Vagina (tissue), 2 donors: ENCODE measurements at regions not wholly inside any gene's neighbourhood (a gene's known extent, or its start where the extent isn't known, plus 50 kb on each side); places are given as distances from the start of the nearest gene placed in this dataset.

ENCODE experiments used
- DNase-seq, 2 donors: peaks; one replicate each; pipeline ENCODE4 v3.0.0-alpha.2; 2017; ENCODE audit errors: extremely low spot score in 2 of 2
- H3K27ac ChIP-seq: fragments of 200-600 bp; sonication (generic); one replicate; pipeline ENCODE4 v1.5.1; 2019
- H3K27me3 ChIP-seq: fragments of 200-600 bp; sonication (generic); one replicate; pipeline ENCODE4 v1.5.1; 2019
- H3K36me3 ChIP-seq, 2 donors: fragments of 200-600 bp; sonication (generic); one replicate each; pipeline ENCODE4 v1.5.1; 2017 to 2019
- H3K4me1 ChIP-seq: fragments of 200-600 bp; sonication (generic); one replicate; pipeline ENCODE4 v1.5.1; 2019
- H3K4me3 ChIP-seq, 2 donors: fragments of 200-600 bp; sonication (generic); 1 replicate in 1 of 2; 2 replicates in 1 of 2; pipeline ENCODE4 v1.5.1; 2016 to 2019
- H3K9me3 ChIP-seq: fragments of 200-600 bp; sonication (generic); one replicate; pipeline ENCODE4 v1.5.1; 2019
- CTCF ChIP-seq, 3 experiments: fragments of 450-650 bp in 2 of 3; fragments of 200-600 bp in 1 of 3; sonication (generic) in 1 of 3; IDR thresholded peaks; one replicate each; pipeline ENCODE4 v1.5.1; 2017 to 2019; ENCODE audit warnings: antibody characterized with exemption in 3 of 3, mild to moderate bottlenecking in 2 of 3, moderate library complexity in 2 of 3
- POLR2A ChIP-seq, 2 donors: fragments of 450-650 bp; IDR thresholded peaks; one replicate each; pipeline ENCODE4 v1.6.1; 2017; ENCODE audit warnings: antibody characterized with exemption in 2 of 2, mild to moderate bottlenecking in 2 of 2, moderate library complexity in 2 of 2
- POLR2AphosphoS5 ChIP-seq, 2 donors: sonication (generic); formaldehyde crosslinking; IDR thresholded peaks; one replicate each; pipeline ENCODE4 v1.9.0; 2017; ENCODE audit warnings: antibody characterized with exemption in 2 of 2, mild to moderate bottlenecking in 2 of 2, low read depth in 1 of 2; ENCODE audit not compliant: insufficient read depth in 1 of 2
- intact Hi-C: fragments of 100-400 bp; cut with DNase I; formaldehyde crosslinking; loops from one replicate; pipeline ENCODE4 v1.15.1; 2023

GRCh38 chr5:144093868-144094267 is 76.6 kb downstream of the YIPF5 start:
- Histone ChIP-seq H3K4me3 (no peak overlapping the region), H3K9me3 (no peaks in the 10 kb centered on the region), H3K4me1 (peaks cover 12% of the 10 kb centered on the region), H3K27me3 (no peaks in the 10 kb centered on the region), H3K27ac (no peak overlapping the region), H3K36me3 (no peaks in the 10 kb centered on the region)
- DNase-seq, result no peak
- TF ChIP-seq POLR2AphosphoS5 (IDR thresholded peaks at IDR 0.05; ENCODE audit: insufficient read depth in 1 of 2, low read depth in 1 of 2) (no peak), POLR2A (IDR thresholded peaks at IDR 0.05) (no peak), CTCF (IDR thresholded peaks at IDR 0.05) (no peak)
- intact Hi-C loops, result no loop called here

GRCh38 chr5:144100702-144101101 is 69.8 kb downstream of the YIPF5 start:
- Histone ChIP-seq H3K27ac (no peak overlapping the region), H3K4me3 (no peak overlapping the region), H3K9me3 (no peaks in the 10 kb centered on the region), H3K36me3 (no peaks in the 10 kb centered on the region), H3K27me3 (no peaks in the 10 kb centered on the region), H3K4me1 (no peaks in the 10 kb centered on the region)
- intact Hi-C loops, result no loop called here
- no peak for DNase-seq
- TF ChIP-seq CTCF (IDR thresholded peaks at IDR 0.05) (no peak), POLR2AphosphoS5 (IDR thresholded peaks at IDR 0.05; ENCODE audit: insufficient read depth in 1 of 2, low read depth in 1 of 2) (no peak), POLR2A (IDR thresholded peaks at IDR 0.05) (no peak)

- H3K9me3 ChIP-seq, result no peaks in the 10 kb centered on the region
- DNase-seq, result no peak
- H3K36me3 ChIP-seq, result no peaks in the 10 kb centered on the region
- no peaks in the 10 kb centered on the region for H3K27me3 ChIP-seq
- TF ChIP-seq POLR2AphosphoS5 (IDR thresholded peaks at IDR 0.05; ENCODE audit: insufficient read depth in 1 of 2, low read depth in 1 of 2), result no peak
- no peak for TF ChIP-seq POLR2A (IDR thresholded peaks at IDR 0.05)
- TF ChIP-seq CTCF (IDR thresholded peaks at IDR 0.05), result no peak
- intact Hi-C loops, result no loop called here
- H3K27ac ChIP-seq, result no peak overlapping the region
- H3K4me3 ChIP-seq, result no peak overlapping the region
- no peaks in the 10 kb centered on the region for H3K4me1 ChIP-seq
These were observed 68.8 kb downstream of the YIPF5 start for GRCh38 chr5:144101616-144102015.

- H3K27me3 ChIP-seq, result no peaks in the 10 kb centered on the region
- H3K36me3 ChIP-seq, result no peaks in the 10 kb centered on the region
- no peaks in the 10 kb centered on the region for H3K4me1 ChIP-seq
- TF ChIP-seq POLR2AphosphoS5 (IDR thresholded peaks at IDR 0.05; ENCODE audit: insufficient read depth in 1 of 2, low read depth in 1 of 2) (no peak), CTCF (IDR thresholded peaks at IDR 0.05) (no peak), POLR2A (IDR thresholded peaks at IDR 0.05) (no peak)
- H3K9me3 ChIP-seq, result no peaks in the 10 kb centered on the region
- H3K4me3 ChIP-seq, result no peak overlapping the region
- H3K27ac ChIP-seq, result no peak overlapping the region
- DNase-seq, result no peak
- intact Hi-C loops, result no loop called here
These were observed 68.1 kb downstream of the YIPF5 start for GRCh38 chr5:144102361-144102760.

GRCh38 chr5:144102979-144103378 is 67.5 kb downstream of the YIPF5 start:
- no peaks in the 10 kb centered on the region for H3K36me3 ChIP-seq
- no peak overlapping the region for H3K27ac ChIP-seq
- DNase-seq, result no peak
- H3K4me3 ChIP-seq, result no peak overlapping the region
- intact Hi-C loops, result no loop called here
- H3K4me1 ChIP-seq, result no peaks in the 10 kb centered on the region
- no peaks in the 10 kb centered on the region for H3K27me3 ChIP-seq
- no peaks in the 10 kb centered on the region for H3K9me3 ChIP-seq
- TF ChIP-seq POLR2A (IDR thresholded peaks at IDR 0.05) (no peak), POLR2AphosphoS5 (IDR thresholded peaks at IDR 0.05; ENCODE audit: insufficient read depth in 1 of 2, low read depth in 1 of 2) (no peak), CTCF (IDR thresholded peaks at IDR 0.05) (no peak)
